Erythroblast (primary cell): ENCODE measurements at regions not wholly inside any gene's neighbourhood (a gene's known extent, or its start where the extent isn't known, plus 50 kb on each side); places are given as distances from the start of the nearest gene placed in this dataset.

ENCODE experiments used
- GATA1 ChIP-seq: IDR thresholded peaks from 2 replicates; pipeline ENCODE4 v1.6.1; 2011; ENCODE audit warnings: low read depth, mild to moderate bottlenecking, control low read depth, low read length, moderate library complexity
- POLR2A ChIP-seq: IDR thresholded peaks from 2 replicates; pipeline ENCODE4 v1.6.1; 2011; ENCODE audit warnings: mild to moderate bottlenecking, low read length

DNA sequence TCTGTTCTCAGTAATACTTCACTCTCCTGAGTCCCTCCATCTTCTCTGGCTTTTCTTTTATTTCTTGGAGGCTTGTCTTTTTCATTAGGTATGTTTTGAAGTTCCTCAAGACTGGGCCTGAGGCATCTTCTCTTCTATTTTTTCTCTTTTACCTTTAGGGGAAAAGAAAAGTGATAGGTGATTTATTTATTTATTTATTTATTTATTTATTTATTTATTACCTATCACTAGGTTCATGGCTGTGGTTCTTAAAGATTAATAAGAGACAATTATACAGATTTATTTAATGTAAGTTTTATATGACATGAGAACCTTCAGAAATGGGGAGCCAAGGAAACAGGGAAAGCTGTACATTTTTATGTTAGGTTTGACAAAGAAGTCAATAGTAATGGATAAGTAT, 330.3 kb upstream of the RBMS3 start:
- TF ChIP-seq POLR2A (no peak), GATA1 (no peak)
